ENCODE measurements at regions not wholly inside any gene's neighbourhood (a gene's known extent, or its start where the extent isn't known, plus 50 kb on each side); places are given as distances from the start of the nearest gene placed in this dataset.

DNA sequence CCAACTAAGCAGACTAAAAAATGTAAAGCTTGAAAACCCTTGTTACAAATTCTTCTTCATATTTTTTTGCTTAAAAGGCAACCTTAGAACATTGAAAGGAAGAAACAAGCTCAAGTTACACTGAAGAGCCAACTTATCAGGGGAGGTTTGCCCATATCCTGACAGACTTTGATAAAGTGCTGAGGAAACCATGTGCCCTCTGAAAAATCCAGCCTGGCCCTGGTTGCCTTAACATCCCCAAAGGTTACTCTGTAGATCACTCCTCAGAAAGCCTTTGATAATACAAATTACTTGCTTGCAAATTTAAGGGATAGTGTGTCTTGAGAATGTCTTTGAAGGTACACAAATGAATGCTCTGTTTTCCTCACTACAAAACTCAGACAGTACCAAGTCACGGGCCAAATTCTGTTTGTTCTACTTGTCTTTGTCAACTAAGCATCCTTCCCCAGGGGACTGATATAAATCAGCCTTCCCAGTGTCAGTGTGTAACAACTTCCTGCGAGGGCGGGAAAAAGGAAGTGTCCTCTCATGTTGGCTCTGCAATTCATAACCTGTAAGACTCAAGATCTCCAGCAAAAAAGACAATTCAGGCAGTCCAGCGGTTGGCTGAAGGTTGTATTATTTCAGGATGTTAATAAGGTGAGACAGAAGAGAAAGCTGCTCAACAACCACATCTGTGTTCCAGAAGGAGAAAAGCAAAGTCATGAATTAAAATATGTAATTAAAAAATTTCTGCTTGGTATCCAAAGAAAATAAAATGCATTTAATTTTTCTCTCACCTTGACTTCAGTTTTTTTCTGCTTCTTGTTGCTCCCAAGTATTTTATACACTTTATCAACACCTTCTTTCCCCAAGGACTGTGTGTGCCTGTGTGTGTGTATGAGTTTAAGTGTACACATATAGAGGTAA is 199.9 kb downstream of the PIK3R1 start (continued):
- TF ChIP-seq, protein P1, sequence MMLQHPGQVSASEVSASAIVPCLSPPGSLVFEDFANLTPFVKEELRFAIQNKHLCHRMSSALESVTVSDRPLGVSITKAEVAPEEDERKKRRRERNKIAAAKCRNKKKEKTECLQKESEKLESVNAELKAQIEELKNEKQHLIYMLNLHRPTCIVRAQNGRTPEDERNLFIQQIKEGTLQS (IDR thresholded peaks at IDR 0.05) = no peak
- TF ChIP-seq, protein P1 (CRISPR knock-in tag; conservative IDR thresholded peaks at IDR 0.05) = no peak
- TF ChIP-seq, protein P2, sequence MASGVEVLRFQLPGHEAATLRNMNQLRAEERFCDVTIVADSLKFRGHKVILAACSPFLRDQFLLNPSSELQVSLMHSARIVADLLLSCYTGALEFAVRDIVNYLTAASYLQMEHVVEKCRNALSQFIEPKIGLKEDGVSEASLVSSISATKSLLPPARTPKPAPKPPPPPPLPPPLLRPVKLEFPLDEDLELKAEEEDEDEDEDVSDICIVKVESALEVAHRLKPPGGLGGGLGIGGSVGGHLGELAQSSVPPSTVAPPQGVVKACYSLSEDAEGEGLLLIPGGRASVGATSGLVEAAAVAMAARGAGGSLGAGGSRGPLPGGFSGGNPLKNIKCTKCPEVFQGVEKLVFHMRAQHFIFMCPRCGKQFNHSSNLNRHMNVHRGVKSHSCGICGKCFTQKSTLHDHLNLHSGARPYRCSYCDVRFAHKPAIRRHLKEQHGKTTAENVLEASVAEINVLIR (CRISPR knock-in tag; IDR thresholded peaks at IDR 0.05) = no peak
- TF ChIP-seq FUS (optimal IDR thresholded peaks at IDR 0.05; ENCODE audit: low read depth, low read length) (no peak), NELFE (IDR thresholded peaks at IDR 0.05; ENCODE audit: insufficient read depth, insufficient read length) (no peak), PHF21A (IDR thresholded peaks at IDR 0.05; ENCODE audit: borderline replicate concordance, low read depth) (no peak), TCF7L2 (IDR thresholded peaks at IDR 0.05; ENCODE audit: low read depth, low read length) (no peak), SMARCA4 (IDR thresholded peaks at IDR 0.05) (peak; percentile 52; the same call in 1 of the 2 replicates), ZNF316 (IDR thresholded peaks at IDR 0.05) (peak; percentile 54), MBD2 (IDR thresholded peaks at IDR 0.05; ENCODE audit: borderline replicate concordance, low read depth) (no peak)
- TF ChIP-seq, protein P3, sequence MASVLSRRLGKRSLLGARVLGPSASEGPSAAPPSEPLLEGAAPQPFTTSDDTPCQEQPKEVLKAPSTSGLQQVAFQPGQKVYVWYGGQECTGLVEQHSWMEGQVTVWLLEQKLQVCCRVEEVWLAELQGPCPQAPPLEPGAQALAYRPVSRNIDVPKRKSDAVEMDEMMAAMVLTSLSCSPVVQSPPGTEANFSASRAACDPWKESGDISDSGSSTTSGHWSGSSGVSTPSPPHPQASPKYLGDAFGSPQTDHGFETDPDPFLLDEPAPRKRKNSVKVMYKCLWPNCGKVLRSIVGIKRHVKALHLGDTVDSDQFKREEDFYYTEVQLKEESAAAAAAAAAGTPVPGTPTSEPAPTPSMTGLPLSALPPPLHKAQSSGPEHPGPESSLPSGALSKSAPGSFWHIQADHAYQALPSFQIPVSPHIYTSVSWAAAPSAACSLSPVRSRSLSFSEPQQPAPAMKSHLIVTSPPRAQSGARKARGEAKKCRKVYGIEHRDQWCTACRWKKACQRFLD (CRISPR knock-in tag; IDR thresholded peaks at IDR 0.05) = 0 out of 2 replicates have a peak, but pooled peaks have one; percentile 37
- TF ChIP-seq, protein P4, sequence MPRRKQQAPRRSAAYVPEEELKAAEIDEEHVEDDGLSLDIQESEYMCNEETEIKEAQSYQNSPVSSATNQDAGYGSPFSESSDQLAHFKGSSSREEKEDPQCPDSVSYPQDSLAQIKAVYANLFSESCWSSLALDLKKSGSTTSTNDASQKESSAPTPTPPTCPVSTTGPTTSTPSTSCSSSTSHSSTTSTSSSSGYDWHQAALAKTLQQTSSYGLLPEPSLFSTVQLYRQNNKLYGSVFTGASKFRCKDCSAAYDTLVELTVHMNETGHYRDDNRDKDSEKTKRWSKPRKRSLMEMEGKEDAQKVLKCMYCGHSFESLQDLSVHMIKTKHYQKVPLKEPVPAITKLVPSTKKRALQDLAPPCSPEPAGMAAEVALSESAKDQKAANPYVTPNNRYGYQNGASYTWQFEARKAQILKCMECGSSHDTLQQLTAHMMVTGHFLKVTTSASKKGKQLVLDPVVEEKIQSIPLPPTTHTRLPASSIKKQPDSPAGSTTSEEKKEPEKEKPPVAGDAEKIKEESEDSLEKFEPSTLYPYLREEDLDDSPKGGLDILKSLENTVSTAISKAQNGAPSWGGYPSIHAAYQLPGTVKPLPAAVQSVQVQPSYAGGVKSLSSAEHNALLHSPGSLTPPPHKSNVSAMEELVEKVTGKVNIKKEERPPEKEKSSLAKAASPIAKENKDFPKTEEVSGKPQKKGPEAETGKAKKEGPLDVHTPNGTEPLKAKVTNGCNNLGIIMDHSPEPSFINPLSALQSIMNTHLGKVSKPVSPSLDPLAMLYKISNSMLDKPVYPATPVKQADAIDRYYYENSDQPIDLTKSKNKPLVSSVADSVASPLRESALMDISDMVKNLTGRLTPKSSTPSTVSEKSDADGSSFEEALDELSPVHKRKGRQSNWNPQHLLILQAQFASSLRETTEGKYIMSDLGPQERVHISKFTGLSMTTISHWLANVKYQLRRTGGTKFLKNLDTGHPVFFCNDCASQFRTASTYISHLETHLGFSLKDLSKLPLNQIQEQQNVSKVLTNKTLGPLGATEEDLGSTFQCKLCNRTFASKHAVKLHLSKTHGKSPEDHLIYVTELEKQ (CRISPR knock-in tag; IDR thresholded peaks at IDR 0.05) = no peak
- TF ChIP-seq, protein P5, sequence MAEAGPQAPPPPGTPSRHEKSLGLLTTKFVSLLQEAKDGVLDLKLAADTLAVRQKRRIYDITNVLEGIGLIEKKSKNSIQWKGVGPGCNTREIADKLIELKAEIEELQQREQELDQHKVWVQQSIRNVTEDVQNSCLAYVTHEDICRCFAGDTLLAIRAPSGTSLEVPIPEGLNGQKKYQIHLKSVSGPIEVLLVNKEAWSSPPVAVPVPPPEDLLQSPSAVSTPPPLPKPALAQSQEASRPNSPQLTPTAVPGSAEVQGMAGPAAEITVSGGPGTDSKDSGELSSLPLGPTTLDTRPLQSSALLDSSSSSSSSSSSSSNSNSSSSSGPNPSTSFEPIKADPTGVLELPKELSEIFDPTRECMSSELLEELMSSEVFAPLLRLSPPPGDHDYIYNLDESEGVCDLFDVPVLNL (CRISPR knock-in tag; IDR thresholded peaks at IDR 0.05; ENCODE audit: low read depth) = no peak
- TF ChIP-seq, protein P6, sequence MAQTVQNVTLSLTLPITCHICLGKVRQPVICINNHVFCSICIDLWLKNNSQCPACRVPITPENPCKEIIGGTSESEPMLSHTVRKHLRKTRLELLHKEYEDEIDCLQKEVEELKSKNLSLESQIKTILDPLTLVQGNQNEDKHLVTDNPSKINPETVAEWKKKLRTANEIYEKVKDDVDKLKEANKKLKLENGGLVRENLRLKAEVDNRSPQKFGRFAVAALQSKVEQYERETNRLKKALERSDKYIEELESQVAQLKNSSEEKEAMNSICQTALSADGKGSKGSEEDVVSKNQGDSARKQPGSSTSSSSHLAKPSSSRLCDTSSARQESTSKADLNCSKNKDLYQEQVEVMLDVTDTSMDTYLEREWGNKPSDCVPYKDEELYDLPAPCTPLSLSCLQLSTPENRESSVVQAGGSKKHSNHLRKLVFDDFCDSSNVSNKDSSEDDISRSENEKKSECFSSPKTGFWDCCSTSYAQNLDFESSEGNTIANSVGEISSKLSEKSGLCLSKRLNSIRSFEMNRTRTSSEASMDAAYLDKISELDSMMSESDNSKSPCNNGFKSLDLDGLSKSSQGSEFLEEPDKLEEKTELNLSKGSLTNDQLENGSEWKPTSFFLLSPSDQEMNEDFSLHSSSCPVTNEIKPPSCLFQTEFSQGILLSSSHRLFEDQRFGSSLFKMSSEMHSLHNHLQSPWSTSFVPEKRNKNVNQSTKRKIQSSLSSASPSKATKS (CRISPR knock-in tag; IDR thresholded peaks at IDR 0.05) = no peak

Measured in K562 (cell line).